ENCODE measurements at regions not wholly inside any gene's neighbourhood (a gene's known extent, or its start where the extent isn't known, plus 50 kb on each side); places are given as distances from the start of the nearest gene placed in this dataset.
A peak's percentile ranks its signal among the peaks of the same experiment; 100 is the strongest.

- peak in 1 of 2 experiments; percentile 74 for TF ChIP-seq AFF1 (IDR thresholded peaks at IDR 0.05; ENCODE audit: low read depth in 1 of 2, partially characterized antibody in 2 of 2)
- no peak for TF ChIP-seq SAFB (IDR thresholded peaks at IDR 0.05; ENCODE audit: borderline replicate concordance, low read depth, low read length)
- no peak for TF ChIP-seq TOE1 (IDR thresholded peaks at IDR 0.05; ENCODE audit: borderline replicate concordance)
- TF ChIP-seq TOE1 (CRISPR knock-in tag; IDR thresholded peaks at IDR 0.05; ENCODE audit: borderline replicate concordance, low read depth): no peak
- TF ChIP-seq CBX8 (IDR thresholded peaks at IDR 0.05; ENCODE audit: borderline replicate concordance, extremely low read depth, low read depth, low read length, poor library complexity, severe bottlenecking): no peak
- no peak for TF ChIP-seq ZNF707 (CRISPR knock-in tag; conservative IDR thresholded peaks at IDR 0.05)
- no peak for TF ChIP-seq NR0B1 (IDR thresholded peaks at IDR 0.05; ENCODE audit: partially characterized antibody)
- peak; percentile 100 for TF ChIP-seq TRIM24 (IDR thresholded peaks at IDR 0.05)
- TF ChIP-seq TCFL5 (CRISPR knock-in tag; conservative IDR thresholded peaks at IDR 0.05): no peak
- no peak for TF ChIP-seq HDAC6 (IDR thresholded peaks at IDR 0.05; ENCODE audit: low read depth, low read length)
- peak; percentile 64 for TF ChIP-seq HES1 (IDR thresholded peaks at IDR 0.05; ENCODE audit: low read depth)
- no peak for TF ChIP-seq PCBP1 (IDR thresholded peaks at IDR 0.05; ENCODE audit: low read depth, low read length, poor library complexity, severe bottlenecking)
- peak; percentile 21; the same call in 1 of the 2 replicates for TF ChIP-seq THRAP3 (IDR thresholded peaks at IDR 0.05; ENCODE audit: borderline replicate concordance)
- no peak for TF ChIP-seq RBM25 (IDR thresholded peaks at IDR 0.05; ENCODE audit: low read depth, low read length, severe bottlenecking)
- no peak for TF ChIP-seq PTTG1 (tag; IDR thresholded peaks at IDR 0.05; ENCODE audit: low read depth)
- no peak for TF ChIP-seq RFX7 (CRISPR knock-in tag; IDR thresholded peaks at IDR 0.05)
- no peak for TF ChIP-seq CXXC5 (CRISPR knock-in tag; IDR thresholded peaks at IDR 0.05)
- TF ChIP-seq ZBTB7A (IDR thresholded peaks at IDR 0.05; ENCODE audit: borderline replicate concordance, control insufficient read depth, low read depth, low read length): no peak
- no peak for TF ChIP-seq CBFA2T2 (conservative IDR thresholded peaks at IDR 0.05)
- no peak for TF ChIP-seq LARP7 (IDR thresholded peaks at IDR 0.05)
- TF ChIP-seq CREM (IDR thresholded peaks at IDR 0.05; ENCODE audit: low read depth): no peak
Observed at GRCh38 chr7:65503434-65504152, 129.9 kb downstream of the ZNF92 start (continued).

Data from K562 (cell line).